ENCODE measurements at regions not wholly inside any gene's neighbourhood (a gene's known extent, or its start where the extent isn't known, plus 50 kb on each side); places are given as distances from the start of the nearest gene placed in this dataset.
"Not testable (repeated sequence)": the region's sequence is repeated elsewhere in the genome, so short reads cannot be mapped to it uniquely, and the experiment has no call there.

- H3K9me3 ChIP-seq (ENCODE audit: control insufficient read depth in 1 of 2, low read length in 2 of 2); H3K27ac ChIP-seq (ENCODE audit: low read depth, low read length); H3K9ac ChIP-seq (ENCODE audit: low read depth in 1 of 2, low read length in 2 of 2); H3K4me1 ChIP-seq (ENCODE audit: control insufficient read depth in 1 of 2, insufficient read depth in 2 of 2, low read length in 2 of 2); H3K36me3 ChIP-seq (ENCODE audit: control insufficient read depth in 1 of 2, insufficient read depth in 2 of 2, low read length in 2 of 2); H3K4me3 ChIP-seq (ENCODE audit: low read depth in 1 of 2, low read length in 2 of 2); H3K27me3 ChIP-seq (ENCODE audit: control insufficient read depth in 1 of 2, insufficient read depth in 2 of 2, low read length in 2 of 2): not testable (repeated sequence)
Observed at GRCh38 chr2:95654897-95655296, 63.1 kb downstream of the TRIM43 start.

GRCh38 chr2:95656553-95656952 lies 64.8 kb downstream of the TRIM43 start:
- not testable (repeated sequence) for H3K9me3 ChIP-seq (ENCODE audit: control insufficient read depth in 1 of 2, low read length in 2 of 2); H3K27me3 ChIP-seq (ENCODE audit: control insufficient read depth in 1 of 2, insufficient read depth in 2 of 2, low read length in 2 of 2); H3K4me1 ChIP-seq (ENCODE audit: control insufficient read depth in 1 of 2, insufficient read depth in 2 of 2, low read length in 2 of 2); H3K27ac ChIP-seq (ENCODE audit: low read depth, low read length); H3K4me3 ChIP-seq (ENCODE audit: low read depth in 1 of 2, low read length in 2 of 2); H3K9ac ChIP-seq (ENCODE audit: low read depth in 1 of 2, low read length in 2 of 2); H3K36me3 ChIP-seq (ENCODE audit: control insufficient read depth in 1 of 2, insufficient read depth in 2 of 2, low read length in 2 of 2)

GRCh38 chr2:95657937-95658336 lies 66.1 kb downstream of the TRIM43 start:
- not testable (repeated sequence) for H3K36me3 ChIP-seq (ENCODE audit: control insufficient read depth in 1 of 2, insufficient read depth in 2 of 2, low read length in 2 of 2); H3K4me1 ChIP-seq (ENCODE audit: control insufficient read depth in 1 of 2, insufficient read depth in 2 of 2, low read length in 2 of 2); H3K4me3 ChIP-seq (ENCODE audit: low read depth in 1 of 2, low read length in 2 of 2); H3K9me3 ChIP-seq (ENCODE audit: control insufficient read depth in 1 of 2, low read length in 2 of 2); H3K27ac ChIP-seq (ENCODE audit: low read depth, low read length); H3K9ac ChIP-seq (ENCODE audit: low read depth in 1 of 2, low read length in 2 of 2); H3K27me3 ChIP-seq (ENCODE audit: control insufficient read depth in 1 of 2, insufficient read depth in 2 of 2, low read length in 2 of 2)

- not testable (repeated sequence) for H3K4me3 ChIP-seq (ENCODE audit: low read depth in 1 of 2, low read length in 2 of 2); H3K36me3 ChIP-seq (ENCODE audit: control insufficient read depth in 1 of 2, insufficient read depth in 2 of 2, low read length in 2 of 2); H3K27ac ChIP-seq (ENCODE audit: low read depth, low read length)
Observed at GRCh38 chr2:95660766-95661562, 69.2 kb downstream of the TRIM43 start.

GRCh38 chr2:95663471-95664441 lies 72.0 kb downstream of the TRIM43 start:
- H3K9me3 ChIP-seq (ENCODE audit: control insufficient read depth in 1 of 2, low read length in 2 of 2); H3K27me3 ChIP-seq (ENCODE audit: control insufficient read depth in 1 of 2, insufficient read depth in 2 of 2, low read length in 2 of 2); H3K4me1 ChIP-seq (ENCODE audit: control insufficient read depth in 1 of 2, insufficient read depth in 2 of 2, low read length in 2 of 2); H3K36me3 ChIP-seq (ENCODE audit: control insufficient read depth in 1 of 2, insufficient read depth in 2 of 2, low read length in 2 of 2); H3K4me3 ChIP-seq (ENCODE audit: low read depth in 1 of 2, low read length in 2 of 2); H3K9ac ChIP-seq (ENCODE audit: low read depth in 1 of 2, low read length in 2 of 2); H3K27ac ChIP-seq (ENCODE audit: low read depth, low read length): not testable (repeated sequence)

More at GRCh38 chr2:95660766-95661562, 69.2 kb downstream of the TRIM43 start:
- H3K9me3 ChIP-seq (ENCODE audit: control insufficient read depth in 1 of 2, low read length in 2 of 2); H3K9ac ChIP-seq (ENCODE audit: low read depth in 1 of 2, low read length in 2 of 2); H3K4me1 ChIP-seq (ENCODE audit: control insufficient read depth in 1 of 2, insufficient read depth in 2 of 2, low read length in 2 of 2); H3K27me3 ChIP-seq (ENCODE audit: control insufficient read depth in 1 of 2, insufficient read depth in 2 of 2, low read length in 2 of 2): not testable (repeated sequence)

GRCh38 chr2:95666636-95667035 lies 74.8 kb downstream of the TRIM43 start:
- H3K27ac ChIP-seq (ENCODE audit: low read depth, low read length); H3K27me3 ChIP-seq (ENCODE audit: control insufficient read depth in 1 of 2, insufficient read depth in 2 of 2, low read length in 2 of 2); H3K9ac ChIP-seq (ENCODE audit: low read depth in 1 of 2, low read length in 2 of 2); H3K4me1 ChIP-seq (ENCODE audit: control insufficient read depth in 1 of 2, insufficient read depth in 2 of 2, low read length in 2 of 2); H3K4me3 ChIP-seq (ENCODE audit: low read depth in 1 of 2, low read length in 2 of 2); H3K9me3 ChIP-seq (ENCODE audit: control insufficient read depth in 1 of 2, low read length in 2 of 2); H3K36me3 ChIP-seq (ENCODE audit: control insufficient read depth in 1 of 2, insufficient read depth in 2 of 2, low read length in 2 of 2): not testable (repeated sequence)

GRCh38 chr2:95667480-95667879 lies 75.7 kb downstream of the TRIM43 start:
- H3K27me3 ChIP-seq (ENCODE audit: control insufficient read depth in 1 of 2, insufficient read depth in 2 of 2, low read length in 2 of 2): no peaks in the 10 kb centered on the region
- no peaks in the 10 kb centered on the region for H3K4me1 ChIP-seq (ENCODE audit: control insufficient read depth in 1 of 2, insufficient read depth in 2 of 2, low read length in 2 of 2)
- no peak overlapping the region for H3K9ac ChIP-seq (ENCODE audit: low read depth in 1 of 2, low read length in 2 of 2)
- H3K9me3 ChIP-seq (ENCODE audit: control insufficient read depth in 1 of 2, low read length in 2 of 2): no peaks in the 10 kb centered on the region
- no peaks in the 10 kb centered on the region for H3K36me3 ChIP-seq (ENCODE audit: control insufficient read depth in 1 of 2, insufficient read depth in 2 of 2, low read length in 2 of 2)
- no peak overlapping the region for H3K4me3 ChIP-seq (ENCODE audit: low read depth in 1 of 2, low read length in 2 of 2)
- no peak overlapping the region for H3K27ac ChIP-seq (ENCODE audit: low read depth, low read length)

GRCh38 chr2:95668934-95669333 lies 77.1 kb downstream of the TRIM43 start:
- not testable (repeated sequence) for H3K4me1 ChIP-seq (ENCODE audit: control insufficient read depth in 1 of 2, insufficient read depth in 2 of 2, low read length in 2 of 2); H3K9me3 ChIP-seq (ENCODE audit: control insufficient read depth in 1 of 2, low read length in 2 of 2); H3K4me3 ChIP-seq (ENCODE audit: low read depth in 1 of 2, low read length in 2 of 2); H3K9ac ChIP-seq (ENCODE audit: low read depth in 1 of 2, low read length in 2 of 2); H3K27ac ChIP-seq (ENCODE audit: low read depth, low read length); H3K36me3 ChIP-seq (ENCODE audit: control insufficient read depth in 1 of 2, insufficient read depth in 2 of 2, low read length in 2 of 2); H3K27me3 ChIP-seq (ENCODE audit: control insufficient read depth in 1 of 2, insufficient read depth in 2 of 2, low read length in 2 of 2)

GRCh38 chr2:95669441-95669991 lies 77.7 kb downstream of the TRIM43 start:
- Histone ChIP-seq H3K27ac (ENCODE audit: low read depth, low read length) (no peak overlapping the region), H3K9ac (ENCODE audit: low read depth in 1 of 2, low read length in 2 of 2) (no peak overlapping the region), H3K4me3 (ENCODE audit: low read depth in 1 of 2, low read length in 2 of 2) (no peak overlapping the region), H3K27me3 (ENCODE audit: control insufficient read depth in 1 of 2, insufficient read depth in 2 of 2, low read length in 2 of 2) (no peaks in the 10 kb centered on the region), H3K4me1 (ENCODE audit: control insufficient read depth in 1 of 2, insufficient read depth in 2 of 2, low read length in 2 of 2) (no peaks in the 10 kb centered on the region), H3K9me3 (ENCODE audit: control insufficient read depth in 1 of 2, low read length in 2 of 2) (no peaks in the 10 kb centered on the region), H3K36me3 (ENCODE audit: control insufficient read depth in 1 of 2, insufficient read depth in 2 of 2, low read length in 2 of 2) (no peaks in the 10 kb centered on the region)

GRCh38 chr2:95670167-95670566 lies 78.4 kb downstream of the TRIM43 start:
- no peaks in the 10 kb centered on the region for H3K9me3 ChIP-seq (ENCODE audit: control insufficient read depth in 1 of 2, low read length in 2 of 2)
- H3K4me1 ChIP-seq (ENCODE audit: control insufficient read depth in 1 of 2, insufficient read depth in 2 of 2, low read length in 2 of 2): no peaks in the 10 kb centered on the region
- no peak overlapping the region for H3K9ac ChIP-seq (ENCODE audit: low read depth in 1 of 2, low read length in 2 of 2)
- no peak overlapping the region for H3K27ac ChIP-seq (ENCODE audit: low read depth, low read length)
- H3K36me3 ChIP-seq (ENCODE audit: control insufficient read depth in 1 of 2, insufficient read depth in 2 of 2, low read length in 2 of 2): no peaks in the 10 kb centered on the region
- no peaks in the 10 kb centered on the region for H3K27me3 ChIP-seq (ENCODE audit: control insufficient read depth in 1 of 2, insufficient read depth in 2 of 2, low read length in 2 of 2)
- H3K4me3 ChIP-seq (ENCODE audit: low read depth in 1 of 2, low read length in 2 of 2): no peak overlapping the region
